Stomach (tissue), 4 donors: ENCODE measurements at regions not wholly inside any gene's neighbourhood (a gene's known extent, or its start where the extent isn't known, plus 50 kb on each side); places are given as distances from the start of the nearest gene placed in this dataset.
"Not testable (repeated sequence)": the region's sequence is repeated elsewhere in the genome, so short reads cannot be mapped to it uniquely, and the experiment has no call there.

Experiments used
- EP300 ChIP-seq: sonication (generic); formaldehyde crosslinking; IDR thresholded peaks from one replicate; pipeline ENCODE4 v1.6.1; 2017; ENCODE audit warnings: antibody characterized with exemption
- POLR2A ChIP-seq, 4 donors: fragments of 450-650 bp; IDR thresholded peaks; one replicate each; pipeline ENCODE4 v1.6.1; 2016; ENCODE audit warnings: antibody characterized with exemption in 4 of 4, control low read depth in 2 of 4, mild to moderate bottlenecking in 1 of 4, moderate library complexity in 1 of 4
- POLR2AphosphoS5 ChIP-seq, 3 donors: sonication (generic); formaldehyde crosslinking; IDR thresholded peaks; one replicate each; pipeline ENCODE4 v1.6.1; 2016; ENCODE audit warnings: antibody characterized with exemption in 3 of 3
- TF ChIP-seq, protein P1 (sequence below), 7 experiments: fragments of 450-650 bp in 4 of 7; fragments of 200-600 bp in 3 of 7; sonication (generic) in 3 of 7; IDR thresholded peaks; one replicate each; pipeline ENCODE4 v1.5.1; 2016 to 2019; ENCODE audit warnings: antibody characterized with exemption in 7 of 7, control low read depth in 2 of 7, mild to moderate bottlenecking in 1 of 7

DNA sequence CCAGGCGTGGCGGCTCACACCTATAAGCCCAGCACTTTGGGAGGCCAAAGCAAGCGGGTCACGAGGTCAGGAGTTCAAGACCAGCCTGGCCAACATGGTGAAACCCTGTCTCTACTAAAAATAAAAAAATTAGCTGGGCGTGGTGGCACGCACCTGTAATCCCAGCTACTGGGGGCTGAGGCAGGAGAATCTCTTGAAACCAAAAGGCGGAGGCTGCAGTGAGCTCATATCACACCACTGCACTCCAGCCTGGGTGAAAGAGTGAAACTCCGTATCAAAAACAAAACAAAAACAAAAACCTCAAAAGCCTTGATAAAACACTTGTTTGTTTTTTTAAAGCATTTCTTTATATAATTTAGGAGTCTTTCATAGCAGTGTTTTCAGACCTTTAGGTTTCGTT, 135.8 kb upstream of the LMNTD1 start:
- TF ChIP-seq, protein P1, sequence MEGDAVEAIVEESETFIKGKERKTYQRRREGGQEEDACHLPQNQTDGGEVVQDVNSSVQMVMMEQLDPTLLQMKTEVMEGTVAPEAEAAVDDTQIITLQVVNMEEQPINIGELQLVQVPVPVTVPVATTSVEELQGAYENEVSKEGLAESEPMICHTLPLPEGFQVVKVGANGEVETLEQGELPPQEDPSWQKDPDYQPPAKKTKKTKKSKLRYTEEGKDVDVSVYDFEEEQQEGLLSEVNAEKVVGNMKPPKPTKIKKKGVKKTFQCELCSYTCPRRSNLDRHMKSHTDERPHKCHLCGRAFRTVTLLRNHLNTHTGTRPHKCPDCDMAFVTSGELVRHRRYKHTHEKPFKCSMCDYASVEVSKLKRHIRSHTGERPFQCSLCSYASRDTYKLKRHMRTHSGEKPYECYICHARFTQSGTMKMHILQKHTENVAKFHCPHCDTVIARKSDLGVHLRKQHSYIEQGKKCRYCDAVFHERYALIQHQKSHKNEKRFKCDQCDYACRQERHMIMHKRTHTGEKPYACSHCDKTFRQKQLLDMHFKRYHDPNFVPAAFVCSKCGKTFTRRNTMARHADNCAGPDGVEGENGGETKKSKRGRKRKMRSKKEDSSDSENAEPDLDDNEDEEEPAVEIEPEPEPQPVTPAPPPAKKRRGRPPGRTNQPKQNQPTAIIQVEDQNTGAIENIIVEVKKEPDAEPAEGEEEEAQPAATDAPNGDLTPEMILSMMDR (IDR thresholded peaks at IDR 0.05) = not testable (repeated sequence)
- not testable (repeated sequence) for TF ChIP-seq EP300; POLR2A (IDR thresholded peaks at IDR 0.05); POLR2AphosphoS5 (IDR thresholded peaks at IDR 0.05)
